ENCODE measurements at regions not wholly inside any gene's neighbourhood (a gene's known extent, or its start where the extent isn't known, plus 50 kb on each side); places are given as distances from the start of the nearest gene placed in this dataset.

DNA sequence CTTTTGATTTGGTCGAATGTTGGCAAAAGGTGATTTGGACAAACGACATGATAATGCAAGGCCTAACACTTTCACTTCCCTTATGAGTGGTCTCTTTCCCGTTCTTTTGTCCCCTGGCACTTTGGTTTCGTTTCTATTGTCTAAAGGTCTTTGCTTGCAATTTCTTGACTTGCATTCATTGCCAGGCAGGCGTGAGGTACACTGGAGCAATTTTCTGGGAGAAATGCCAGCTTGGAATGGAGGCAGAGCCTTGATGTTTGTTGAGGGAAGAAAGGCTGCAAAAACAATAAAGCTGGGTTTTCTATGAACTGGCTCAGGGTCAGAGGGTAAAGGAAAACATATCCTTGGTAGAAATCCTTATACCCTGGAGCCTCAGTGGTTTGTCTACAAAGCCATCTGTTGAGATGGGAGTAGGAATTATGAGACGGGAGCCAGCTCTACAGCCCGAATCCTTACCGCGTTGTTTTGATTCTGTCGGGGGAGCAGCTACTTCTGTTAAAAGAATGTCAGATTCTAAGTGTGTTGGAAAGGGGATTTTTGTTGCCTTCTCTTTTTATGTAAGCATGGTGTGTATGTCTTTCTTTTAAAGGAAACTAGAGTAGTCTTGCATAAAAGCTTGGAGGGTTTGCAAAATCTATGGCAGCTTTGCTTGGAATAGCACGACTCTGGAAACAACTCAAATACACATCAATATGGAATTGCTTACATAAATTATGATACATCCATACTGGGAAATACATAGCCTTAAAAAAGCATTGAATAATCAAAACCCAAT is 158.9 kb downstream of the RMI1 start:
- Mint-ChIP-seq H3K27me3 (peaks cover 79% of the 10 kb centered on the region), H3K4me3 (peak overlapping the region; percentile 85), H3K36me3 (ENCODE audit: low read depth) (peaks cover 3% of the 10 kb centered on the region), H3K27ac (no peak overlapping the region), H3K4me1 (peaks cover 10% of the 10 kb centered on the region)
- ATAC-seq, result no peak
- DNase-seq, result no peak
- H3K9me3 ChIP-seq (ENCODE audit: control insufficient read depth, low read length, poor library complexity, severe bottlenecking), result no peaks in the 10 kb centered on the region

GRCh38 chr9:84140535-84141101 is 160.0 kb downstream of the RMI1 start:
- peaks cover 10% of the 10 kb centered on the region for H3K4me1 Mint-ChIP-seq
- H3K9me3 ChIP-seq (ENCODE audit: control insufficient read depth, low read length, poor library complexity, severe bottlenecking), result no peaks in the 10 kb centered on the region
- H3K27me3 Mint-ChIP-seq, result peaks cover 71% of the 10 kb centered on the region
- no peak overlapping the region for H3K27ac Mint-ChIP-seq
- H3K4me3 Mint-ChIP-seq, result peak overlapping the region; percentile 85
- ATAC-seq (peak; percentile 51), DNase-seq (peak in 1 of 3 donors; percentile 7)
- peaks cover 3% of the 10 kb centered on the region for H3K36me3 Mint-ChIP-seq (ENCODE audit: low read depth)

DNA sequence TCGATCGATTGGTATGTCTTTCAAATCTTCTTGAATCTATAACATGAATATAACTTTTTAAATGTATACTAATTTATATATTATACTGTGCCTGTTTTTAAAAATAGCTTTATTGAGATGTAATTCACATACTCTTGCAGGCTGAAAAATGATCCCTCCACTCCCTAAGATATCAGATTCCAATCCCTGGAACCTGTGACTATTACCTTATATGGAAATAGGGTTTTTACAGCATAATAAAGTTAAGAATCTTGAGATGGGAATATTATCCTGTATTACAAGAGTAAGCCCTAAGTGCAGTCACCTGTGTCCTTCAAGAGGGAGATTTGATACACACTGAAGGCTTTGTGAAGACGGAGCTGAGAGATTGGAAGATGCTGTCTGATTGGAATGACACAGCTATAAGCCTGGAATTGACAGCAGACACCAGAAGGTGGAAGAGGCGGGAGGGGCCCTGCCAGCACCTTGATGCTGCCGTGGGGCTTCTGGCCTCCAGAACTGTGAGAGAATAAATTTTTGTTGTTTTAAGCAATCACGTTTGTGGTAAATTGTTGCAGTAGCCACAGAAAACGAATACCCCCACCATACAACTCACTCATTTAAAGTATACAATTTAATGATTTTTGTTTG is 161.3 kb downstream of the RMI1 start:
- H3K9me3 ChIP-seq (ENCODE audit: control insufficient read depth, low read length, poor library complexity, severe bottlenecking), result no peaks in the 10 kb centered on the region
- Mint-ChIP-seq H3K4me1 (peaks cover 10% of the 10 kb centered on the region), H3K4me3 (no peak overlapping the region), H3K36me3 (ENCODE audit: low read depth) (peaks cover 3% of the 10 kb centered on the region), H3K27ac (no peak overlapping the region), H3K27me3 (peaks cover 61% of the 10 kb centered on the region)
- ATAC-seq (no peak), DNase-seq (no peak)

DNA sequence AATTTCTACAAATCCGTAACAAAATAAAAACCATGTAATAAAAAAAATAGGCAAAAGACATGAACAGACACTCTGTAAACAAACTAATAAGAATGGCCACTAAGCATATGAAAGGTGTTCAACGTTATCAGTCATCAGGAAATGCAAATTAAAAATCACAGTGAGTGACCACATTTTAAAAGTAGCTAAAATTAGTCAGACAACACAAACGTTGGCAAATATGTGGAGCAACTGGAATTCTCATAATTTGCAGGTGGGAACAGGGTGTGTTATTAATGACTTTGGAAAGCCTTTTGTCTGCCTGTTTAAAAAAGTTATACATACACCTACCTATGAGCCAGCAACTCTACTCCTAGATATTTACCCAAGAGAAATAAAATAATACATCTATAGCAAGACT is 164.4 kb downstream of the RMI1 start:
- H3K9me3 ChIP-seq (ENCODE audit: control insufficient read depth, low read length, poor library complexity, severe bottlenecking), result no peaks in the 10 kb centered on the region
- H3K4me3 Mint-ChIP-seq, result no peak overlapping the region
- H3K4me1 Mint-ChIP-seq, result peaks cover 6% of the 10 kb centered on the region
- no peak for ATAC-seq
- no peak overlapping the region for H3K27ac Mint-ChIP-seq
- no peaks in the 10 kb centered on the region for H3K36me3 Mint-ChIP-seq (ENCODE audit: low read depth)
- no peak for DNase-seq
- peaks cover 44% of the 10 kb centered on the region for H3K27me3 Mint-ChIP-seq

DNA sequence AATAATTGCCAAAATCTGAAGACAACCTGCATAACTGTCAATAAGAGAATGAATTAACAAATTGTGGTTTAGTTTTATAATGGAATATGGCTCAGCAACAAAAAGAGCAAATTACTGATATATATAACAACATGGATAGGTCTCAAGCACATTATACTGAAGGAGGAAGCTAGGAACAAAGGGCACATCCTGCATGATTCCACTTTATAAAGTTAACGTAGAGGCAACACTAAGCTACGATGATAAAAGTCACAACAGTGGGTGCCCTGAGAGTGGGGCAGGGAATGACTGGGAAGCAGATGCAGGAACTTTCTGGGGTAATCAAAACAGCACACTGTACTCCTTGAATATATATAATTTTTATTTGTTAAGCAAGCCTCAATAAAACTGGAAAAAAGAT is 165.2 kb downstream of the RMI1 start:
- H3K4me1 Mint-ChIP-seq, result peaks cover 2% of the 10 kb centered on the region
- no peaks in the 10 kb centered on the region for H3K36me3 Mint-ChIP-seq (ENCODE audit: low read depth)
- ATAC-seq, result no peak
- DNase-seq, result no peak
- no peak overlapping the region for H3K27ac Mint-ChIP-seq
- no peak overlapping the region for H3K4me3 Mint-ChIP-seq
- H3K27me3 Mint-ChIP-seq, result peaks cover 36% of the 10 kb centered on the region
- H3K9me3 ChIP-seq (ENCODE audit: control insufficient read depth, low read length, poor library complexity, severe bottlenecking), result no peaks in the 10 kb centered on the region

- Mint-ChIP-seq H3K36me3 (ENCODE audit: low read depth) (no peaks in the 10 kb centered on the region), H3K27me3 (peaks cover 23% of the 10 kb centered on the region), H3K4me1 (no peaks in the 10 kb centered on the region), H3K4me3 (peak overlapping the region; percentile 5), H3K27ac (no peak overlapping the region)
- ATAC-seq (no peak), DNase-seq (no peak)
- no peaks in the 10 kb centered on the region for H3K9me3 ChIP-seq (ENCODE audit: control insufficient read depth, low read length, poor library complexity, severe bottlenecking)
Observed at GRCh38 chr9:84146893-84147710, 166.5 kb downstream of the RMI1 start.

DNA sequence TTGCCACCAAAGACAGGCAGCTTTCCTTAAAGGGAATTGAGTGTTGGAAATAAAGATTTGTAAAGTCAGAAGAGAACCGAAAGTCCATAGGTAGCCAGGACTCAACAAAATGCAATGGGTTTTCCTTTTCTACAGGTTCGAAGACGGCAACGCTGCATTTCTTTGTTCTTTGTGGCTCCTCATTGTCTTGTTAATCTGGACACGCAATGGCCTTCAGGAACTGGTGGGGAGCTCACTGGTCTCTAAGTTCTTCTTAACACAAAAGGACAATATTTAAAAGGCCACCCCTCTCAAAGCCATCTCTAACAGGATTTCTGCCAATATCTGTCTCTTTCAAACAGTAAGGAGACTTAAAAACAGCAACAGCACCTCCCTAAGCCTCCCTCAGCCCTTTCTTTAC is 170.6 kb downstream of the RMI1 start:
- Mint-ChIP-seq H3K36me3 (ENCODE audit: low read depth) (peaks cover 2% of the 10 kb centered on the region), H3K27me3 (peaks cover 6% of the 10 kb centered on the region), H3K27ac (no peak overlapping the region), H3K4me3 (no peak overlapping the region), H3K4me1 (no peaks in the 10 kb centered on the region)
- H3K9me3 ChIP-seq (ENCODE audit: control insufficient read depth, low read length, poor library complexity, severe bottlenecking), result no peaks in the 10 kb centered on the region
- ATAC-seq, result no peak
- DNase-seq, result no peak

DNA sequence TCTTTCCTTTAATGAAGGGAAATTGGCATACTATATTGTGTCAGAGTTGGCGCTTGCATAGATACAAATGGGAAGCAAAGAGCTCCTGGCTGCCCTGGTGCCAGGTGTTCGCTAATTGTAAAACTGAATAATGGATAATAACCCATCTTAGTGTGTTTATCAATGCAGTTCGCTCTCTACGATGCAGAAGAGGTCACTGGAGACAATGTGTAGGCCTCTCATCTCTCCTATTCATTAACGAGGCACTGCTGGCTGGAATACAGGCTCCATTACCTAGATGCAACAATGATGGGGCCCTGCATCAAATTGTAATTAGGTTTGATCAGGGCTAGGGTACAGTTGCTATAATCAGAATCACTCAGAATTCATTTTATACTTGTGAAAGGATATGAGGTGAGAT is 171.0 kb downstream of the RMI1 start:
- H3K4me3 Mint-ChIP-seq, result no peak overlapping the region

DNA sequence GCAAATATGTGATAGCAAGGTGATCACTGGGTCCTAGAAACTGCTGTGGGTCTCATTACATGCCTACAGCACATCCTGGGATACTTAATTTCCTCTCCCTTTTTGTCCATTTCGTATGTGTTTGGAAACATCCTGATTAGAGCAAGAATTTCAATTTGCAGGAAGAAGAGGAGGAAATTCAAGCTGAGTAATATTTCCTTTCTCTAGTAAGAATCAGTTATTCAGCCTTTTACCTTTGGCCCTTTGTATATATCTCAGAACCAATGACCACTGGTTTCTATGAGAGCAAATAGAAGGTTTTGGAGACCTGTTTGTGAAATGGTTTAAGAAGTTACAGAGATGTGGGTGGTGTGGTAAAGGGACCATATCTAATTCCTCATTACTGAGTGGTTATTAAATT is 171.6 kb downstream of the RMI1 start:
- no peak for ATAC-seq
- H3K27ac Mint-ChIP-seq, result no peak overlapping the region
- no peaks in the 10 kb centered on the region for H3K4me1 Mint-ChIP-seq
- H3K36me3 Mint-ChIP-seq (ENCODE audit: low read depth), result peaks cover 2% of the 10 kb centered on the region
- H3K4me3 Mint-ChIP-seq, result no peak overlapping the region
- no peak for DNase-seq
- peaks cover 6% of the 10 kb centered on the region for H3K27me3 Mint-ChIP-seq
- no peaks in the 10 kb centered on the region for H3K9me3 ChIP-seq (ENCODE audit: control insufficient read depth, low read length, poor library complexity, severe bottlenecking)

More for the DNA sequence above, 171.0 kb downstream of the RMI1 start:
- no peaks in the 10 kb centered on the region for H3K9me3 ChIP-seq (ENCODE audit: control insufficient read depth, low read length, poor library complexity, severe bottlenecking)
- no peaks in the 10 kb centered on the region for H3K4me1 Mint-ChIP-seq
- DNase-seq (no peak), ATAC-seq (no peak)
- H3K27me3 Mint-ChIP-seq, result peaks cover 6% of the 10 kb centered on the region
- H3K36me3 Mint-ChIP-seq (ENCODE audit: low read depth), result peaks cover 2% of the 10 kb centered on the region
- H3K27ac Mint-ChIP-seq, result no peak overlapping the region

DNA sequence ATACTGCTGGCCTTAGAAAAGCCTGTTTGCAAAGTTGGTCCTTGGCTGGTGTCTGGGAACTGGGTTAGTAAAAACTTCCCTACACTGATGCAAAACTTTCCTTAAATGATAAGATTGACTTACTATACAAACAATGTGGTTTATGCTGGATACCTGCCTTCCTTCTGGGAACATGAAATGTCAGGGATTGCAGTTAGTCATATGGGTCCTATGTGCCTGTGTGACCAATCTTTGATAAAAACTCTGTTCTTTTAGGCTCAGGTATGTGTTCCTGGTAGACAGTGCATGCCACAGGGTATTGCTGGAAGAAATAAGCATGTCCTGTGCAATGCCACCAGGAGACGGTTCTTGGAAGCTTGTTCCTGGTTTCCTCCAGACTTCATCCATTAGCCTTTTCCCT is 173.3 kb downstream of the RMI1 start:
- Mint-ChIP-seq H3K36me3 (ENCODE audit: low read depth) (peaks cover 2% of the 10 kb centered on the region), H3K4me3 (no peak overlapping the region), H3K4me1 (no peaks in the 10 kb centered on the region), H3K27ac (no peak overlapping the region), H3K27me3 (peaks cover 8% of the 10 kb centered on the region)
- DNase-seq (no peak), ATAC-seq (no peak)
- H3K9me3 ChIP-seq (ENCODE audit: control insufficient read depth, low read length, poor library complexity, severe bottlenecking), result no peaks in the 10 kb centered on the region

DNA sequence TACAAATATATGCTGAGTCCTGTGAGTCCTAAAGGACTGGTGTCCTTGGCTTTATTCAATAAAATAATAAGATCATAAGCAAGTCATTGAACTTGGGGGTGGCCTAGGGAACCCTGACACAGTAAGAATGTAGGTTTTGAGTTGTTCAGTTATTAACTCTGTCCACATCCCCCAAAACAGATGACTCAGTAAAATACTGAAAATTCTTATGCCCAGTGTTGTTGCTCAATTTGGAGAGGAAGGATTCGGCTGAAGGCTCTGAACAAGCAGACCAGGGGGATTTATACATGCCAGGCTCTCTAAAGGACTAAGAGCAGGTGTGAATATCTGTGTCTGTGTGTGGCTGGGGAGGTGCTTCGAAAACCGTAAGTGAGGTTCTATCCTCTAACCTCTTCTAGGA is 173.7 kb downstream of the RMI1 start:
- peaks cover 2% of the 10 kb centered on the region for H3K36me3 Mint-ChIP-seq (ENCODE audit: low read depth)
- peaks cover 12% of the 10 kb centered on the region for H3K27me3 Mint-ChIP-seq
- no peaks in the 10 kb centered on the region for H3K4me1 Mint-ChIP-seq
- no peak overlapping the region for H3K4me3 Mint-ChIP-seq
- H3K27ac Mint-ChIP-seq, result no peak overlapping the region
- no peaks in the 10 kb centered on the region for H3K9me3 ChIP-seq (ENCODE audit: control insufficient read depth, low read length, poor library complexity, severe bottlenecking)
- no peak for ATAC-seq
- DNase-seq, result no peak

GRCh38 chr9:84163052-84163650 is 177.4 kb downstream of the SLC28A3 start:
- Mint-ChIP-seq H3K27me3 (peaks cover 44% of the 10 kb centered on the region), H3K27ac (no peak overlapping the region)

DNA sequence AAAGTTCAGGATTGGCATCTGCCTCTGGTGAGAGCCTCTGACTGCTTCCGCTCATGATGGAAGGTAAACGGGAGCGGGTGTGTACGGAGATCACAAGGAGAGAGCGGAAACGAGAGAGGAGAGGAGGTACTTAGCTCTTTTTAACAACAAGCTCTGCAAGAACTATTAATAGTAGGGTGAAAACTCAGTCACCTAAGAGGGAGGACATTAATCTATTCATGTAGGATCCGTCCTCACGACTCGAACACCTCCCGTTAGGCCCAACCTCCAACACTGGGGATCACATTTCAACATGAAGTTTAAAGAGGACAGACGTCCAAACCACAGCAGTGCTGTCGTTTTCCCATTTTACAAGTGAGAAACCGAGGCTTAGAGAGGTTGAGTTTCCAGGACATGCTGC is 173.7 kb downstream of the SLC28A3 start:
- no peak overlapping the region for H3K27ac Mint-ChIP-seq
- H3K36me3 Mint-ChIP-seq (ENCODE audit: low read depth), result peaks cover 3% of the 10 kb centered on the region
- H3K4me3 Mint-ChIP-seq, result no peak overlapping the region
- DNase-seq, result no peak
- H3K9me3 ChIP-seq (ENCODE audit: control insufficient read depth, low read length, poor library complexity, severe bottlenecking), result no peaks in the 10 kb centered on the region
- peaks cover 5% of the 10 kb centered on the region for H3K4me1 Mint-ChIP-seq
- ATAC-seq, result no peak
- H3K27me3 Mint-ChIP-seq, result peaks cover 22% of the 10 kb centered on the region

More at GRCh38 chr9:84163052-84163650, 177.4 kb downstream of the SLC28A3 start:
- ATAC-seq, result no peak
- peaks cover 4% of the 10 kb centered on the region for H3K4me1 Mint-ChIP-seq
- no peak overlapping the region for H3K4me3 Mint-ChIP-seq
- no peaks in the 10 kb centered on the region for H3K9me3 ChIP-seq (ENCODE audit: control insufficient read depth, low read length, poor library complexity, severe bottlenecking)
- no peak for DNase-seq
- peaks cover 10% of the 10 kb centered on the region for H3K36me3 Mint-ChIP-seq (ENCODE audit: low read depth)
